PC-9 (cell line): ENCODE measurements at regions not wholly inside any gene's neighbourhood (a gene's known extent, or its start where the extent isn't known, plus 50 kb on each side); places are given as distances from the start of the nearest gene placed in this dataset.

Experiments
- EZH2 ChIP-seq: fragments of 200-600 bp; sonication (generic); IDR thresholded peaks from 2 replicates; pipeline ENCODE4 v1.8.0; 2017; ENCODE audit warnings: antibody characterized with exemption, low read depth
- TF ChIP-seq, protein P1 (sequence below): fragments of 200-600 bp; sonication (generic); conservative IDR thresholded peaks from 2 replicates; pipeline ENCODE4 v1.6.1; 2017; ENCODE audit warnings: mixed run types, antibody characterized with exemption, mild to moderate bottlenecking, moderate library complexity

DNA sequence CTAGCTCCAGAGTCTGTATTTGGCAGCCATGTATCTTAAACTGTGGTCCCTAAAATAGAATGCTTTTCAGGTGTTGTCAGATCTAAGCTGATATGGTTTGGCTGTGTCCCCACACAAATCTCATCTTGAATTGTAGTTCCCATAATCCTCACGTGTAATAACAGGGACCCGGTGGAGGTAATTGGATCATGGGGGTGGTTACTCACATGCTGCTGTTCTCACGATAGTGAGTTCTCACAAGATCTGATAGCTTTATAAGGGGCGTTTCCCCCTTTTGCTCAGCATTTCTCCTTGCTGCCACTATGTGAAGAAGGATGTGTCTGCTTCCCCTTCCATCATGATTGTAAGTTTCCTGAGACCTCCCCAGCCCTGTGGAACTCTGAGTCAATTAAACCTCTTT is 199.9 kb upstream of the ISX start:
- TF ChIP-seq, protein P1, sequence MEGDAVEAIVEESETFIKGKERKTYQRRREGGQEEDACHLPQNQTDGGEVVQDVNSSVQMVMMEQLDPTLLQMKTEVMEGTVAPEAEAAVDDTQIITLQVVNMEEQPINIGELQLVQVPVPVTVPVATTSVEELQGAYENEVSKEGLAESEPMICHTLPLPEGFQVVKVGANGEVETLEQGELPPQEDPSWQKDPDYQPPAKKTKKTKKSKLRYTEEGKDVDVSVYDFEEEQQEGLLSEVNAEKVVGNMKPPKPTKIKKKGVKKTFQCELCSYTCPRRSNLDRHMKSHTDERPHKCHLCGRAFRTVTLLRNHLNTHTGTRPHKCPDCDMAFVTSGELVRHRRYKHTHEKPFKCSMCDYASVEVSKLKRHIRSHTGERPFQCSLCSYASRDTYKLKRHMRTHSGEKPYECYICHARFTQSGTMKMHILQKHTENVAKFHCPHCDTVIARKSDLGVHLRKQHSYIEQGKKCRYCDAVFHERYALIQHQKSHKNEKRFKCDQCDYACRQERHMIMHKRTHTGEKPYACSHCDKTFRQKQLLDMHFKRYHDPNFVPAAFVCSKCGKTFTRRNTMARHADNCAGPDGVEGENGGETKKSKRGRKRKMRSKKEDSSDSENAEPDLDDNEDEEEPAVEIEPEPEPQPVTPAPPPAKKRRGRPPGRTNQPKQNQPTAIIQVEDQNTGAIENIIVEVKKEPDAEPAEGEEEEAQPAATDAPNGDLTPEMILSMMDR: no peak
- TF ChIP-seq EZH2: no peak
